ENCODE measurements at regions not wholly inside any gene's neighbourhood (a gene's known extent, or its start where the extent isn't known, plus 50 kb on each side); places are given as distances from the start of the nearest gene placed in this dataset.

DNA sequence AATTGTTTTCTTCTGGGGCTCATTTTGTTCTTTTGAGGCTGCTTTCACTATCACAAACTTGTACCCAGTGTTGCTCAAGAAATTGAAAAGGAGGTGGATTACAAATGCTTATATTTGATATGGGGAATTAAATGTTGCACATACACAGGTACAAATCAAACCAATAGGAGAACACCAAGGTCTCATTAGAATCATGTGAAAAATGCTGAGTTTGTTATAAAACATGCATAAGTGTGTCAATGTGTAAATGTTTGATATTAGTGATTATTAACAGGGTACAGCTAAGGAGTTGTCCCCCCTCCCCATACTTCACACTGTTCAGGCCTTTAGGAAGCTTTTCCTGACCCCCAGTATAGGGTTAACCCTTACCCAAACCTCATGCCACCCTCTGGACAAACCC is 971.2 kb upstream of the SEL1L start:
- Histone ChIP-seq H3K4me3 (no peak overlapping the region), H3K36me3 (no peaks in the 10 kb centered on the region), H3K27me3 (replicated peaks; ENCODE audit: insufficient read depth) (no peaks in the 10 kb centered on the region), H3K9me3 (no peaks in the 10 kb centered on the region), H3K27ac (no peak overlapping the region), H3K4me1 (replicated peaks) (peaks cover 4% of the 10 kb centered on the region)
- intact Hi-C loops (cut with DNase I): loop anchor here (10.0 kb wide), 1 partner anchor 110 kb away; no protein-coding TSS in a partner anchor
- TF ChIP-seq POLR2A (IDR thresholded peaks at IDR 0.05) (no peak), POLR2AphosphoS5 (IDR thresholded peaks at IDR 0.05) (no peak)
- TF ChIP-seq, protein P1, sequence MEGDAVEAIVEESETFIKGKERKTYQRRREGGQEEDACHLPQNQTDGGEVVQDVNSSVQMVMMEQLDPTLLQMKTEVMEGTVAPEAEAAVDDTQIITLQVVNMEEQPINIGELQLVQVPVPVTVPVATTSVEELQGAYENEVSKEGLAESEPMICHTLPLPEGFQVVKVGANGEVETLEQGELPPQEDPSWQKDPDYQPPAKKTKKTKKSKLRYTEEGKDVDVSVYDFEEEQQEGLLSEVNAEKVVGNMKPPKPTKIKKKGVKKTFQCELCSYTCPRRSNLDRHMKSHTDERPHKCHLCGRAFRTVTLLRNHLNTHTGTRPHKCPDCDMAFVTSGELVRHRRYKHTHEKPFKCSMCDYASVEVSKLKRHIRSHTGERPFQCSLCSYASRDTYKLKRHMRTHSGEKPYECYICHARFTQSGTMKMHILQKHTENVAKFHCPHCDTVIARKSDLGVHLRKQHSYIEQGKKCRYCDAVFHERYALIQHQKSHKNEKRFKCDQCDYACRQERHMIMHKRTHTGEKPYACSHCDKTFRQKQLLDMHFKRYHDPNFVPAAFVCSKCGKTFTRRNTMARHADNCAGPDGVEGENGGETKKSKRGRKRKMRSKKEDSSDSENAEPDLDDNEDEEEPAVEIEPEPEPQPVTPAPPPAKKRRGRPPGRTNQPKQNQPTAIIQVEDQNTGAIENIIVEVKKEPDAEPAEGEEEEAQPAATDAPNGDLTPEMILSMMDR (IDR thresholded peaks at IDR 0.05): no peak
- DNase-seq (ENCODE audit: low spot score): no peak

DNA sequence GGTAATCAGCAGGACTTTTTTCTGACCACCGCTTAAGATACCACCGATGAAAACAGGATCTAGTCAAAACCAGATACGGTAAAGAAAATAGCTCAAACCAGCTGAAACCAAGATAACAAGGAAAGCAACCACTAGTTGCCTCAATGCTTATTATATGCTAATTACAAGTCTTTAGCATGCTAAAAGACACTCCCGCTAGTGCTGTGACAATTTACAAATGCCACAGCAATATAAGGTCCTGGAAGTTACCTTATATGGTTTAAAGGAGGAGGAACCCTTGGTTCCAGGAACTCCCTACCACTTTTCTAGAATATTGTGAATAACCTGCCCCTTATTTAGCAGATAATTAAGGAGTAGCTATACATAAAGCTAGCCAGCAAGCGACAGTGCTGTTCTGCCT is 976.4 kb upstream of the SEL1L start:
- Histone ChIP-seq H3K9me3 (no peaks in the 10 kb centered on the region), H3K4me1 (replicated peaks) (no peaks in the 10 kb centered on the region), H3K27me3 (replicated peaks; ENCODE audit: insufficient read depth) (no peaks in the 10 kb centered on the region), H3K36me3 (no peaks in the 10 kb centered on the region), H3K27ac (no peak overlapping the region), H3K4me3 (no peak overlapping the region)
- WGBS: 95% methylated on average over 5 of the region's 5 CpGs
- TF ChIP-seq, protein P1 (IDR thresholded peaks at IDR 0.05): no peak
- no peak for TF ChIP-seq POLR2A (IDR thresholded peaks at IDR 0.05)
- no peak for DNase-seq (ENCODE audit: low spot score)
- intact Hi-C loops (cut with DNase I): no loop called here

DNA sequence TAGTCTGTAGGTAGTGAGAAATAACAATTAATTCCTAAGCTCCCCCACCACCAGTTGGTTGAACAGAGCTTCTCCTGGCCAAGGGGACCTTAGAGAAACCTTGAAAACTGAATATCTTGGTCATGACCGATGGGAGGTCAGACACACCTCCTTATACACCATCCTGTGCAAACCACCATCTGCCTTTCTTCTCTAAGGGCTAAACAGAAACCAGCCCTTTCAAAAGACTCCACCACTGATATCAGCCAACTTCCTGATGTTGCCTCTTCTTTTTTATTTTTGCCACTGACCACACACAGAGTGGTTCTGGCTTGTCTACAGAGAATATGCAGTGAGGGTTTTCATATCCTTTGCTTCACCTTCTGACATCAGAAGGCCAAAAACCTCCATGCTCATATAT is 977.7 kb upstream of the SEL1L start:
- no peak overlapping the region for H3K27ac ChIP-seq
- intact Hi-C loops (cut with DNase I): no loop called here
- H3K4me3 ChIP-seq: no peak overlapping the region
- no peaks in the 10 kb centered on the region for H3K27me3 ChIP-seq (replicated peaks; ENCODE audit: insufficient read depth)
- TF ChIP-seq, protein P1 (IDR thresholded peaks at IDR 0.05): no peak
- TF ChIP-seq POLR2A (IDR thresholded peaks at IDR 0.05) (no peak), POLR2AphosphoS5 (IDR thresholded peaks at IDR 0.05) (no peak)
- no peaks in the 10 kb centered on the region for H3K9me3 ChIP-seq
- no peak for DNase-seq (ENCODE audit: low spot score)
- no peaks in the 10 kb centered on the region for H3K36me3 ChIP-seq
- 86% methylated on average over 1 of the region's 1 CpG for WGBS
- no peaks in the 10 kb centered on the region for H3K4me1 ChIP-seq (replicated peaks)

DNA sequence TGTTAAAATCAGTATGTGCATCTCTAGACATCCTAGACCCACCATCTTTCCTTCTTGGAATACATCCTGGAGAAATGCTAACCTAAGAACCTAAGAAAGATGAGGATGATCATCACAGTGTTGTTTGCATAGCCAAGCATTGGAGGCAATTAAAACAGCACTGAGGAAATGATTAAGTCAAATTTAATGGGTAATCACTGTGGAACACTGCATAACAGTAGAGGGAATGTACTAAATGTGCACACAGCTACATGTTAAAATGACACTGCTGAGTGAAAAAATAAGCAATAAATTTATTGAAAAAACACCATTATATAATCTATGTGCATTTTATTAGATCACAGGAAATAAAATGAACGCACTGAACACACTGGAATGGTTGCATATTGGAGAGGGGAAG is 987.1 kb upstream of the SEL1L start:
- no peak for DNase-seq (ENCODE audit: low spot score)
- TF ChIP-seq POLR2AphosphoS5 (IDR thresholded peaks at IDR 0.05): no peak
- no peak for TF ChIP-seq POLR2A (IDR thresholded peaks at IDR 0.05)
- TF ChIP-seq, protein P1 (IDR thresholded peaks at IDR 0.05): no peak
- Histone ChIP-seq H3K27me3 (replicated peaks; ENCODE audit: insufficient read depth) (no peaks in the 10 kb centered on the region), H3K27ac (no peak overlapping the region), H3K9me3 (no peaks in the 10 kb centered on the region), H3K4me1 (replicated peaks) (no peaks in the 10 kb centered on the region), H3K4me3 (no peak overlapping the region), H3K36me3 (no peaks in the 10 kb centered on the region)
- WGBS: 69% methylated on average over 1 of the region's 1 CpG
- intact Hi-C loops (cut with DNase I): no loop called here

DNA sequence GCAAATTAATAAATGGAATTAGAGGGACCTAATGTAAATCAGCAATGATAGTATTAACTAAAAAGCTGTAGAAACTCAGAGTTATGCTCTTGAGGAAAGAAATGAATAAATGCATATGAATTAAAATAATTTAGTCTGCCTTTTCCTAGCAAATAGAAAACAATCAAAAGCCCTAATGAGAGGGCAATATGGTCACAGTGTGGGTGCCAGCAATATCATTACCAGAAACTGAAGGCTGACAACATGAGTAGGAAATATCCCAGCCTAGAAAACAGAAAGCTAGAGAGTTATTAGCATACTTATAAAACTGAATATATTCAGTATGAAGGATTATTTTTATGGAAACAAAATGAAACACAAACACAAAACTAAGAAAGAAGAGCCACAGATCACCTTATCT is 987.5 kb upstream of the SEL1L start:
- H3K4me1 ChIP-seq (replicated peaks): no peaks in the 10 kb centered on the region
- no peaks in the 10 kb centered on the region for H3K9me3 ChIP-seq
- no peaks in the 10 kb centered on the region for H3K27me3 ChIP-seq (replicated peaks; ENCODE audit: insufficient read depth)
- intact Hi-C loops (cut with DNase I): no loop called here
- no peak for DNase-seq (ENCODE audit: low spot score)
- TF ChIP-seq, protein P1 (IDR thresholded peaks at IDR 0.05): no peak
- no peak for TF ChIP-seq POLR2AphosphoS5 (IDR thresholded peaks at IDR 0.05)
- no peak for TF ChIP-seq POLR2A (IDR thresholded peaks at IDR 0.05)
- H3K4me3 ChIP-seq: no peak overlapping the region
- no peak overlapping the region for H3K27ac ChIP-seq
- no peaks in the 10 kb centered on the region for H3K36me3 ChIP-seq

Measured in prostate gland (tissue), 2 donors.